CD4-positive, alpha-beta T cell treated with Interleukin-17A for 4 hours (primary cell): ENCODE measurements at regions not wholly inside any gene's neighbourhood (a gene's known extent, or its start where the extent isn't known, plus 50 kb on each side); places are given as distances from the start of the nearest gene placed in this dataset.
"Not testable (repeated sequence)": the region's sequence is repeated elsewhere in the genome, so short reads cannot be mapped to it uniquely, and the experiment has no call there.

Experiments used
- DNase-seq: peaks from one replicate; pipeline ENCODE4 v3.0.0-alpha.2; 2020; ENCODE audit warnings: mixed read lengths

GRCh38 chr6:144479991-144480390, 194.9 kb downstream of the UTRN start:
- no peak for DNase-seq

- no peak for DNase-seq
These were observed 195.3 kb downstream of the UTRN start for GRCh38 chr6:144480473-144480872.

- DNase-seq = no peak
These were observed 196.4 kb downstream of the UTRN start for GRCh38 chr6:144481527-144481926.

DNA sequence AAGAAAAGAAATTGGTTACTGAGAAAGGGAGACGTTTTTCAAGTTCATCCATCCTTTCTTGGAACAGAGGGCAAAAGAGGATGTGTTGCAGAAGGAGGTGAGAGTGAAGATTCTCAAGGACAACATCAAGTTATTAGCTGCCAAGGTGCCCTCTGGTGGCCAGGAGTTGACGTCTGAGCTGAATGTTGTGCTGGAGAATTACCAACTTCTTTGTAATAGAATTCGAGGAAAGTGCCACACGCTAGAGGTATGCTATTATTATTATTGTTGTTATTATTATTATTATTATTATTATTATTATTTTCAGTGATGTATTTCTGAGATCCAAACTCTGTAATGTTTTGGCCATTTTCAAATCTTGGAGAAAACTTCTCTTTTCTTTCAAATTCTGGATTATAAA, 197.0 kb downstream of the UTRN start:
- peak; percentile 82 for DNase-seq

GRCh38 chr6:144485531-144485930, 200.4 kb downstream of the UTRN start:
- no peak for DNase-seq

- DNase-seq = no peak
These were observed 203.5 kb downstream of the UTRN start for GRCh38 chr6:144488590-144488989.

DNA sequence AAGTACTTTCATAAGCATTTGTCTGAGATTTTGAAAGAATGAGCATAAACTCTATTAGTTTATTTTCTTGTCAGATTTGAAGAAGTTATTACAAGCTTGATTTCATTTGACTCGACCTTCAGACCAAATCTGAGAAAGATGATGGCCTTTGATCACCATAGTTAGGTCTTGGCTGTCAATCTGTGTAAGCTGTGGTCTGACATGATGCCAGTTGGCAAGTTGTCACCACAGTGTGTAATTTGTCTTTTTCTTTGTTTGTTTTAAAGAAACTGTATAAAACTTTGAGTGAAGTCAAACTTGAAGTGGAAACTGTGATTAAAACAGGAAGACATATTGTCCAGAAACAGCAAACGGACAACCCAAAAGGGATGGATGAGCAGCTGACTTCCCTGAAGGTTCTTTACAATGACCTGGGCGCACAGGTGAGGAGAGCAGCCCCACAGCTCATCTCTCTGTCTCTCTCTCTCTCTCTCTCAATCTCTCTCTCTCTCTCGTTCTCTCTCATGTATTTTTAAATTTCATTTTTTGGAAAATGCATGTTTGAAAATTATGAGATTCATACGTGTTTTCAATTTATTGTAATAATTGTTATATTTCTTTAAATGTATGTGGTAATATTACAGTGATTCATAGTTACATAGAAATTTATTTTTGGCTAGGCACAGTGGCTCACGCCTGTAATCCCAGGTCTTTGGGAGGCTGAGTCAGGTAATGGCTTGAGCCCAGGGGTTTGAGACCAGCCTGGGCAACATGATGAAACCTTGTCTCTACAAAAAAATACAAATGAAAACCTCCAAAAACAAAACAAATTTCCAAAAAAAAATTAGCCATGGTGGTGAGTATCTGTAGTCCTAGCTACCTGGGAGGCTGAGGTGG, 208.1 kb downstream of the UTRN start:
- no peak for DNase-seq

GRCh38 chr6:144495076-144495475, 209.9 kb downstream of the UTRN start:
- DNase-seq = not testable (repeated sequence)

- no peak for DNase-seq
These were observed 212.5 kb downstream of the UTRN start for GRCh38 chr6:144497650-144498049.

DNA sequence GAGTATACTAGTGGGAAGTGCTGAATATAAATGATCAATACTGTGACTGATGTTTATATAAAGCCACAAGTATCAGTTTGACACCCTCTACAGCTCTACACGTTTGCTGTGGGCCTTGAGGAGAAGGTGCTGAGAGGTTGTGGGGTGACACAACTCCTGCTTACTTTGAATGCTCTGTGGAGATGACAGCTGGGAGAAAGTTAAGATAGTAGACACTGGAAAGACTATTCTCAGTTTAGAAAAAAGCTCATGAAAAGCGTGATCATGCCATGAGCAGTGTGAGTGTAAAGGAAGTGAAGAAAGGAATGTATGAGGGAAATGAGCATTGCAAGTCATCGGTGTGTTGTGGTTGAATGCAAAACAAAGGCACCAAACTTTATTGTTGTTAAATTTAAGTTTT, 215.8 kb downstream of the UTRN start:
- DNase-seq = no peak

DNA sequence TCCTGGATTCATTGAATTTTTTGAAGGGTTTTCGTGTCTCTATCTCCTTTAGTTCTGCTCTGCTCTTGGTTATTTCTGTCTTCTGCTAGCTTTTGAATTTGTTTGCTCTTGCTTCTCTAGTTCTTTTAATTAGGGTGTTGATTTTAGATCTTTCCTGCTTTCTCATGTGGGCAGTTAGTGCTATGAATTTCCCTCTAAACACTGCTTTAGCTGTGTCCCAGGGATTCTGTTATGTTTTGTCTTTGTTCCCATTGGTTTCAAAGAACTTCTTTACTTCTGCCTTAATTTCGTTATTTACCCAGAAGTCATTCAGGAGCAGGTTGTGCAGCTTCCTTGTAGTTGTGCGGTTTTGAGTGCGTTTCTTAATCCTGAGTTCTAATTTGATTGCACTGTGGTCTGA, 220.1 kb downstream of the UTRN start:
- DNase-seq = not testable (repeated sequence)

- not testable (repeated sequence) for DNase-seq
These were observed 220.9 kb downstream of the UTRN start for GRCh38 chr6:144506051-144506450.

GRCh38 chr6:144507772-144508312, 222.7 kb downstream of the UTRN start:
- DNase-seq = not testable (repeated sequence)

GRCh38 chr6:144510859-144511258, 225.7 kb downstream of the UTRN start:
- DNase-seq = no peak

DNA sequence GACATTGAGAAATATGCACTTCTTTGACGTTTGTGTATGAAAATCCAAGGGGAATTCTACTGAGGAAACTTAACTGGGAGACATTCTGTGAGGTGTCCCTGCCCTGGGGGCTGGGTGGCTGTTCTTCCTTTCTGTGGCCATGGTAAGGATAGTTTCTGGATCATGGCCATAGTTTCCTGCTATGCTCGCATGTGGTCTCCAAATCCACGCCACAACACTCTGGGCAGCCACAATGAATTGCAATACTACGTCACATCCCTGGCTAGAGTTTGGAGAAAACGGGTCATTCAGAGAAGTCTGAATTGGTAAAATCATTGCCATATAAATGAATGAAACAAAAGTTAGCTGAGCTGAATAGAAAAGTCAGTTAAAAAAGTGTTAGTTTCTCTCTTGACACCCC, 230.6 kb downstream of the UTRN start:
- DNase-seq = no peak

DNA sequence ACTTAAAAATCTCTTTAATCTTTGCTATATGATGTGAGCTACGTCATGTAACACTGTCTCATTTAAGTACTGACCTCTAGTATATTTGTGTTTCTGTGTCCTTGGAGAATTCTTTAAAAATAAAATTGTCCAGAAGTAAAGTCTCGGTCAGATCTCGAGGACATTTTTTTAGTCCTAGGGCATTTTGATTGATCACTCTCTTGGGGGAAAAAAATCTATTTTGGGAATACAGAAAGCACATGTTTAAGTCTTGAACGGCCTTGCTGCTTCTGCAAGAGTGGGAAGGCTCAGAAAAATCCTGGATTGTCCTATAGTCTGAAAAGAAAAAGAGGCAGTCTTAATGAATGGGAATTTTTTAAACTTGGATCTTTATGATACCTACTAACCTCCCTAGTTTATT, 234.3 kb downstream of the UTRN start:
- no peak for DNase-seq

DNA sequence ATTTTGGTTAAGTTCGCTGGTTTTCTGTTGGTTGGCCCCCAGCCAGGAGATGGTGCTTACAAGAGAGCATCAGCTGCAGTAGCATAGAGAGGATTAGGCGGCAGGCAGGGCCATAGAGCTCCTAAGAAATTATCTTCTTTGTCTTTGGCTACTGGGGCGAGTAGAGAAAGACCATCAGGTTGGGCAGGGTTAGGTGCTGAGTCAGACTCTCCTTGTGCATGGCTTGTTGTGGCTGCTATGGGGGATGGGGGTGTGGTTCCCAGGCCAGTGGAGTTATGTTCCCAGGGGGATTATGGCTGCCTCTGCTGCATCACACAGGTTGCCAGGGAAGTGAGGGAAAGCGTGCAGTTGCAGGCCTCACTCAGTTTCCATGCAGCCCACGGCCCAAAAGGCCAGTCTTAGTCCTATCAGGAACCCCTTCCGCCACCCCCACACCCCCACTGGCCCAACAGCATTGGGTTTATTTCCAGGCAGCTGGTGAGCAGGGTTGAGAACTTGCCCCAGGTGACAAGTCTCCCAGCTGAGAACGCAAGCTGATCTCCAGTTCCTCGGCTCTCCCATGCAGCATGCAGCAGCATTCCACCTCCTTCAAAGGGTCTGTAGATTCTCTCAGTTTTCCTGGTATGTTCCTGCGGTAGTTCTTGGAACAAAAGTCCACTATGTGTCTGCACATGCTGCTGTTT, 243.7 kb downstream of the UTRN start:
- DNase-seq = no peak

GRCh38 chr6:144530118-144530517, 245.0 kb downstream of the UTRN start:
- no peak for DNase-seq

DNA sequence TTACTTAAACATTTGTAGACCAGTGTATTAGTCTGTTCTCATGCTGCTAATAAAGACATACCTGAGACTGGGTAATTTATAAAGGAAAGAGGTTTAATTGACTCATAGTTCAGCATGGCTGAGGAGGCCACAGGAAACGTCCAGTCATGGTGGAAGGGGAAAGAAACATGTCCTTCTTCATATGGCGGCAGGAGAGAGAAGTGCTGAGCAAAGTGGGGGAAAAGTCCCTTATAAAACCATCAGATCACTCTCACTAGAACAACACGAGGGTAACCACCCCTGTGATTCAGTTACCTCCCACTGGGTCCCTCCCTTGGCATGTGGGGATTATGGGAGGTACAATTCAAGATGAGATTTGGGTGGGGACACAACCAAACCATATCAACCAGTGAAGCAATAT, 247.1 kb downstream of the UTRN start:
- not testable (repeated sequence) for DNase-seq

- DNase-seq = no peak
These were observed 249.0 kb downstream of the UTRN start for GRCh38 chr6:144534180-144534579.

- no peak for DNase-seq
These were observed 250.5 kb downstream of the UTRN start for GRCh38 chr6:144535630-144536029.

- DNase-seq = no peak
These were observed 250.9 kb downstream of the UTRN start for GRCh38 chr6:144536079-144536478.

DNA sequence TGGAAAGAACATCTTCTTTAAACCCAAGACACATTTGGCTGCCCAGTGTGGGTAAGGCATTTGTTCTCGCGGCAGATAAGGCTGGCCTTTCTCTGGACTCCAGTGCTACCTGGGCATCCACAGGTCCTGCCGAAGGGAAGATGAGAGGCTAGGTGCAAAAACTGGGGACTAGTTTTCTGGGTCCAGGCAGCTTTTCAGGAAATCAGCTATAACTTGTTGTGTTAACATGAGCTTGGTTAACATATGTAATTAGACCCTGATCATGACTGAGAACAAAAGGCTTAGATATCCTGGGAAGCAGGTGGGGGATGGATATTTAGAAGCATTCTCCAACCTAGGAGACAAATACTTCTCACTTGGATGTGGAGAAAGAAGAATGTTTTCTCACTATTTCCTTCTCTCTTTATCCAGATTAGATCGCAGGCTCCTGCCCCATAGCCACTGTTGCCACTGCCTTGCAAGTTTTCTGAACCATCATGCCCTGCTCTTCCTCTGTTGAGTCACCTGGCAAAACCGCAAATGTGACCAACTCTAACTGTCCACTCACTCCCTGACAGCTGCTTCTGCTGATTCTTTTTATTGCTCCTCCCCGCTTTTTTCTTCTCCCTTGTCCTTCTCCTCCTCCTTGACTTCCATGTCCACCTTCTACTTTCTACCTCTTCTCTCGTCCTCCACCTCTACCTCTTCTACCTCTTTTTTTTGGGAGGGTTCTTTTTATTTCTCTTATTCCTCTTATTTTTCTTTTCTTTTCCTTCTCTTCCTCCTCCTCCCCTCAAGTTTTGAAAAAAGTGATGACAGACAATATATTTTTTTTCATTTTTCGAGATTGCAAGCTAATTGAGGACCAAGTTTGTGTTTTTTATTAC, 258.1 kb downstream of the UTRN start:
- DNase-seq = no peak
